Endodermal cell (in vitro differentiated cells): ENCODE measurements at regions not wholly inside any gene's neighbourhood (a gene's known extent, or its start where the extent isn't known, plus 50 kb on each side); places are given as distances from the start of the nearest gene placed in this dataset.
A peak's percentile ranks its signal among the peaks of the same experiment; 100 is the strongest.

Experiments
- DNase-seq: peaks from one replicate; pipeline ENCODE4 v3.0.0-alpha.2; 2017
- H3K27ac ChIP-seq: 2 replicates; pipeline ENCODE4 v1.5.1; 2013; ENCODE audit warnings: mild to moderate bottlenecking, low read depth, low read length, moderate library complexity
- H3K27me3 ChIP-seq: 2 replicates; pipeline ENCODE4 v1.6.1; 2013; ENCODE audit warnings: mild to moderate bottlenecking, low read length, moderate library complexity; ENCODE audit not compliant: insufficient read depth, control insufficient read depth, poor library complexity, severe bottlenecking
- H3K36me3 ChIP-seq: 2 replicates; pipeline ENCODE4 v1.7.0; 2013; ENCODE audit warnings: mild to moderate bottlenecking, low read length, moderate library complexity; ENCODE audit not compliant: control insufficient read depth, insufficient read depth
- H3K4me1 ChIP-seq: one replicate; pipeline ENCODE4 v1.7.0; 2013; ENCODE audit warnings: low read length; ENCODE audit not compliant: control insufficient read depth, insufficient read depth
- H3K4me3 ChIP-seq: 2 replicates; pipeline ENCODE4 v1.5.1; 2013; ENCODE audit warnings: mild to moderate bottlenecking, low read length, moderate library complexity
- H3K9ac ChIP-seq: 2 replicates; pipeline ENCODE4 v1.6.1; 2013; ENCODE audit warnings: mild to moderate bottlenecking, low read length, moderate library complexity; ENCODE audit not compliant: poor library complexity, severe bottlenecking; ENCODE audit errors: extremely low read depth
- H3K9me3 ChIP-seq: 2 replicates; pipeline ENCODE4 v1.6.1; 2013; ENCODE audit warnings: mild to moderate bottlenecking, low read length, moderate library complexity; ENCODE audit not compliant: control insufficient read depth
- H3K27ac Mint-ChIP-seq: 2 replicates; pipeline ENCODE4 v1.8.0; 2020; ENCODE audit warnings: mixed read lengths
- H3K27me3 Mint-ChIP-seq: 2 replicates; pipeline ENCODE4 v1.8.0; 2021; ENCODE audit warnings: mild to moderate bottlenecking, mixed read lengths; ENCODE audit not compliant: insufficient read depth
- H3K36me3 Mint-ChIP-seq: 2 replicates; pipeline ENCODE4 v1.8.0; 2020; ENCODE audit warnings: low read depth, mixed read lengths
- H3K4me1 Mint-ChIP-seq: 2 replicates; pipeline ENCODE4 v1.8.0; 2020; ENCODE audit warnings: mixed read lengths
- H3K4me3 Mint-ChIP-seq: 2 replicates; pipeline ENCODE4 v1.8.0; 2020; ENCODE audit warnings: mild to moderate bottlenecking, moderate library complexity, mixed read lengths
- H3K9me3 Mint-ChIP-seq: 2 replicates; pipeline ENCODE4 v1.8.0; 2020; ENCODE audit warnings: mild to moderate bottlenecking, mixed read lengths
- WGBS, 2 experiments: methylation state at CpG; one replicate each; pipeline versions ENCODE4 v1.1.5 to v1.1.7; 2013; ENCODE audit warnings: missing lambda C conversion rate in 2 of 2, mixed read lengths in 1 of 2; ENCODE audit not compliant: insufficient coverage in 1 of 2, insufficient read length in 1 of 2; 5-methylcytosine and 5-hydroxymethylcytosine counted together
- TF ChIP-seq, protein P1 (sequence below): fragments of 200-600 bp; sonication (generic); conservative IDR thresholded peaks from 2 replicates; pipeline ENCODE4 v1.5.0; 2021; ENCODE audit warnings: antibody characterized with exemption, mild to moderate bottlenecking

DNA sequence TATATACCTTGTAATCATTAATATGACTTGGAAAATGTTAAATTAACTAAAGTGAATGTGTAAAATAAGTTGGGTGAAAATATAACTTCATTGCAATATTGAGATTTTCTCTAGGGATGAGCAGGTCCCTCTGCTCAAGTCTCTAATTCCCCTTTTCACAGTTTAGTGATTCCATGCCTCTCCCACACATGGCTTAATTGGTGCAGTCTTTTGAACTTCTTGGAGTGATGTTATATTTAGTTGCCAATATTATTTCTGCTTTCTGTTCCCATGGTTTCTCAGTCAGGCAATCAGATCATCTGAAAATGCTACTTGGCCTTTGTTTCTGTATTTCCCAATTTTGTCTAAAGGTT is 233.7 kb upstream of the SPOPL start:
- Mint-ChIP-seq H3K36me3 (peaks cover 5% of the 10 kb centered on the region), H3K9me3 (peaks cover 21% of the 10 kb centered on the region), H3K4me3 (no peak overlapping the region), H3K4me1 (peaks cover 14% of the 10 kb centered on the region), H3K27me3 (no peaks in the 10 kb centered on the region), H3K27ac (no peak overlapping the region)
- Histone ChIP-seq H3K27me3 (no peaks in the 10 kb centered on the region), H3K4me1 (no peaks in the 10 kb centered on the region), H3K4me3 (no peak overlapping the region), H3K36me3 (no peaks in the 10 kb centered on the region), H3K9ac (no peak overlapping the region), H3K27ac (no peak overlapping the region), H3K9me3 (peaks cover 12% of the 10 kb centered on the region)
- DNase-seq: no peak
- TF ChIP-seq, protein P1, sequence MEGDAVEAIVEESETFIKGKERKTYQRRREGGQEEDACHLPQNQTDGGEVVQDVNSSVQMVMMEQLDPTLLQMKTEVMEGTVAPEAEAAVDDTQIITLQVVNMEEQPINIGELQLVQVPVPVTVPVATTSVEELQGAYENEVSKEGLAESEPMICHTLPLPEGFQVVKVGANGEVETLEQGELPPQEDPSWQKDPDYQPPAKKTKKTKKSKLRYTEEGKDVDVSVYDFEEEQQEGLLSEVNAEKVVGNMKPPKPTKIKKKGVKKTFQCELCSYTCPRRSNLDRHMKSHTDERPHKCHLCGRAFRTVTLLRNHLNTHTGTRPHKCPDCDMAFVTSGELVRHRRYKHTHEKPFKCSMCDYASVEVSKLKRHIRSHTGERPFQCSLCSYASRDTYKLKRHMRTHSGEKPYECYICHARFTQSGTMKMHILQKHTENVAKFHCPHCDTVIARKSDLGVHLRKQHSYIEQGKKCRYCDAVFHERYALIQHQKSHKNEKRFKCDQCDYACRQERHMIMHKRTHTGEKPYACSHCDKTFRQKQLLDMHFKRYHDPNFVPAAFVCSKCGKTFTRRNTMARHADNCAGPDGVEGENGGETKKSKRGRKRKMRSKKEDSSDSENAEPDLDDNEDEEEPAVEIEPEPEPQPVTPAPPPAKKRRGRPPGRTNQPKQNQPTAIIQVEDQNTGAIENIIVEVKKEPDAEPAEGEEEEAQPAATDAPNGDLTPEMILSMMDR: no peak

DNA sequence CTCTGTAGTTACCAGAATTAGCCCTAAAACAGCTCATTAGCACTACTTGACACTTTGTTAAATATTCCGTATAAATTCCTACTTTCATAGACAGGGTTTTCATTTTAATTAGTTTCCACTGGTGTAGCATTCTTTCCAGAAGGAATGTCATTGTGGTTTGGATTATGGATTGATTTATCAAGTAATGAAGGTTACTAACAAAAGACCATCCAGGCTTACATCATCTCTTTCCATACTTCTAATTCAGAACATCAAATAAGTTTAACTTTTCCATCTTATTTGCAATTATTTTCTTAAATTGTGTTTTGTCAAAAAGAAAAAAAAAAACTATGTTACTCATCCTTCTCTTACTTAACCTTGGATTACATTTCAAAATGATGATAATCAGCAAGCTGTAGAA is 231.8 kb upstream of the SPOPL start:
- TF ChIP-seq, protein P1: no peak
- H3K27me3 Mint-ChIP-seq: no peaks in the 10 kb centered on the region
- H3K4me1 Mint-ChIP-seq: peaks cover 26% of the 10 kb centered on the region
- peaks cover 17% of the 10 kb centered on the region for H3K9me3 Mint-ChIP-seq
- Histone ChIP-seq H3K36me3 (no peaks in the 10 kb centered on the region), H3K27ac (no peak overlapping the region), H3K9me3 (no peaks in the 10 kb centered on the region), H3K9ac (no peak overlapping the region), H3K27me3 (no peaks in the 10 kb centered on the region), H3K4me3 (no peak overlapping the region), H3K4me1 (peaks cover 2% of the 10 kb centered on the region)
- 100% methylated on average over 1 of the region's 1 CpG; no CpG with 5 or more reads in 1 of the 2 experiments for WGBS, 2 experiments
- DNase-seq: no peak
- H3K27ac Mint-ChIP-seq: peak overlapping the region; percentile 6
- H3K4me3 Mint-ChIP-seq: no peak overlapping the region
- H3K36me3 Mint-ChIP-seq: peaks cover 7% of the 10 kb centered on the region

DNA sequence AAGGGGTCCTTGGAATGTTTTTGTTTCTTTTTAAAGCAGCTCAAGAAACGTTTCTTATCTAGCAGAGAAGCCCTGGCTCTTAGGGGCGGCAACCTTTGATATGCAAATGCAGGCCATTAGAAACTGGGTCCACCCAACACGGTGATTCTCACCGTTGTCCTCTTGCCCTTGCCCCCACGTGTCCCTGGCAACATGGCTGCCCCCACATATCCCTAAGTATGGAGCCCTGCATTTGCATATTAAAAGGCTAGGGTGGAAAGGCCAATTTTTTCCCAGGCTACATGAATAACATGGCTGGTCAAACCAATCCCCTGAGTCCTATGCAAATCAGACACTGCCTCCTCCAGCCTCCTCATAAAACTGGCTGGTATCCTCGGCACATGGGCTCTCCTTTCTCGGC is 230.1 kb upstream of the SPOPL start:
- H3K27me3 Mint-ChIP-seq: no peaks in the 10 kb centered on the region
- Histone ChIP-seq H3K36me3 (no peaks in the 10 kb centered on the region), H3K9me3 (no peaks in the 10 kb centered on the region), H3K27me3 (no peaks in the 10 kb centered on the region), H3K4me1 (peaks cover 5% of the 10 kb centered on the region), H3K4me3 (no peak overlapping the region), H3K27ac (no peak overlapping the region), H3K9ac (no peak overlapping the region)
- 45 to 51% methylated on average over 5 to 7 of the region's 7 CpGs for WGBS, 2 experiments
- DNase-seq: peak; percentile 67
- TF ChIP-seq, protein P1: no peak
- H3K4me1 Mint-ChIP-seq: peaks cover 41% of the 10 kb centered on the region
- H3K4me3 Mint-ChIP-seq: no peak overlapping the region
- H3K27ac Mint-ChIP-seq: no peak overlapping the region
- H3K9me3 Mint-ChIP-seq: peaks cover 17% of the 10 kb centered on the region
- H3K36me3 Mint-ChIP-seq: peaks cover 7% of the 10 kb centered on the region
